ENCODE measurements at regions not wholly inside any gene's neighbourhood (a gene's known extent, or its start where the extent isn't known, plus 50 kb on each side); places are given as distances from the start of the nearest gene placed in this dataset.

DNA sequence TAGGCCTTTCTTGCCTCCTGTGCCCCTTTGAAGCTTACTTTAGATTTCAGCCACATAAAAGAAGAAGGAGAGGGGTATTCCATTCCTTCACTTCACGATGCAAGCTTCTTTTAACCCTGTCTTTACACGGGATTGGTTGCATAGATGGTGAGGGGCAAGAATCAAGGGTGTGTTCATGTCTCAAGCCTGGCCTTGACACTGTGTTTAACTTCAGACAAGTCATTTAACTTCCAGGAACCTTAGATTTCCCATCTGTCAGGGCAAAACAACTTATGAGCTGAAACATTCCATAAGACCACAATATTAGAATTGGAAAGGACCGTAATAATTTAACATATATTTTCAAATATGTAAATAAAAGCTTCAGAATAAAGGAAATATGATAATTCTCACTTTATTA is 344.5 kb downstream of the MFSD1 start:
- no peak for DNase-seq
- Histone ChIP-seq H3K9ac (ENCODE audit: extremely low read depth, low read length, poor library complexity, severe bottlenecking) (no peak overlapping the region), H3K27ac (ENCODE audit: low read depth, low read length) (no peak overlapping the region), H3K4me3 (ENCODE audit: low read length) (no peak overlapping the region), H3K36me3 (ENCODE audit: control insufficient read depth, insufficient read depth, low read length) (no peaks in the 10 kb centered on the region), H3K9me3 (ENCODE audit: control insufficient read depth, low read length) (no peaks in the 10 kb centered on the region), H3K27me3 (ENCODE audit: control insufficient read depth, insufficient read depth, low read length, poor library complexity, severe bottlenecking) (peaks cover 86% of the 10 kb centered on the region), H3K4me1 (ENCODE audit: control insufficient read depth, insufficient read depth, low read length) (peaks cover 6% of the 10 kb centered on the region)
- H3K4me3 Mint-ChIP-seq: no peak overlapping the region
- no peaks in the 10 kb centered on the region for H3K9me3 Mint-ChIP-seq
- 87% methylated on average over 2 of the region's 3 CpGs; no CpG with 5 or more reads in 1 of the 2 experiments for WGBS, 2 experiments (ENCODE audit: insufficient coverage in 1 of 2, insufficient read length in 1 of 2)
- peaks cover 81% of the 10 kb centered on the region for H3K27me3 Mint-ChIP-seq (ENCODE audit: insufficient read depth)
- TF ChIP-seq, protein P1, sequence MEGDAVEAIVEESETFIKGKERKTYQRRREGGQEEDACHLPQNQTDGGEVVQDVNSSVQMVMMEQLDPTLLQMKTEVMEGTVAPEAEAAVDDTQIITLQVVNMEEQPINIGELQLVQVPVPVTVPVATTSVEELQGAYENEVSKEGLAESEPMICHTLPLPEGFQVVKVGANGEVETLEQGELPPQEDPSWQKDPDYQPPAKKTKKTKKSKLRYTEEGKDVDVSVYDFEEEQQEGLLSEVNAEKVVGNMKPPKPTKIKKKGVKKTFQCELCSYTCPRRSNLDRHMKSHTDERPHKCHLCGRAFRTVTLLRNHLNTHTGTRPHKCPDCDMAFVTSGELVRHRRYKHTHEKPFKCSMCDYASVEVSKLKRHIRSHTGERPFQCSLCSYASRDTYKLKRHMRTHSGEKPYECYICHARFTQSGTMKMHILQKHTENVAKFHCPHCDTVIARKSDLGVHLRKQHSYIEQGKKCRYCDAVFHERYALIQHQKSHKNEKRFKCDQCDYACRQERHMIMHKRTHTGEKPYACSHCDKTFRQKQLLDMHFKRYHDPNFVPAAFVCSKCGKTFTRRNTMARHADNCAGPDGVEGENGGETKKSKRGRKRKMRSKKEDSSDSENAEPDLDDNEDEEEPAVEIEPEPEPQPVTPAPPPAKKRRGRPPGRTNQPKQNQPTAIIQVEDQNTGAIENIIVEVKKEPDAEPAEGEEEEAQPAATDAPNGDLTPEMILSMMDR (conservative IDR thresholded peaks at IDR 0.05): no peak
- H3K4me1 Mint-ChIP-seq: peaks cover 32% of the 10 kb centered on the region
- no peak overlapping the region for H3K27ac Mint-ChIP-seq
- H3K36me3 Mint-ChIP-seq (ENCODE audit: low read depth): no peaks in the 10 kb centered on the region

DNA sequence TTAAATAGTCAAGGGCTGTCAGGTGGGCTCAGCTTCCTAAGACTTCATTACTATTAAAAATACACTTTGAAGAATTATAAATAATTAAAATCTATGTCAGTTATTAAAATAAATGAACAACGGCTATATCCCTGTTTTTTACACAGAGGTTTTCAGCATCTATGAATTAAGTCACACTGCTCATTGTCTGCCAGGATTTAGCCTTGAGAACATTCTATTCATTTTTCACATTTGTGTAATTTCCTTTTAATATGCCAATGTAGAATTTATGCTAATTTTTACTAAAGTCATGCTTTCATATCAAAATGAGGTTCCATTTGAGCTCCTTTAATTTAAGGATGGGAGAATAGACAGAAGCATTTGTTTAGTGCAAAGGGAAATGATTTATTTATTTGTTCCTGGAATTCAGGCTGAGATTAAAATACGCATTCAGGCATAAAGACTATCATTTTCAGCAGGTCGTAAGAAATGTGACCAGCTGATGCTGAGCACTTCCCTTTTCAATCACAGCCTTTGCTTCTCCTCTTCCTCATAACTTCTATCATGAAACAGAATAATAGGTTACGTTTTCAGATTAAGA is 345.1 kb downstream of the MFSD1 start:
- no peak overlapping the region for H3K9ac ChIP-seq (ENCODE audit: extremely low read depth, low read length, poor library complexity, severe bottlenecking)
- Mint-ChIP-seq H3K27ac (no peak overlapping the region), H3K36me3 (ENCODE audit: low read depth) (no peaks in the 10 kb centered on the region), H3K27me3 (ENCODE audit: insufficient read depth) (peaks cover 84% of the 10 kb centered on the region), H3K4me1 (peaks cover 32% of the 10 kb centered on the region), H3K9me3 (no peaks in the 10 kb centered on the region), H3K4me3 (no peak overlapping the region)
- no peaks in the 10 kb centered on the region for H3K9me3 ChIP-seq (ENCODE audit: control insufficient read depth, low read length)
- 83 to 90% methylated on average over 2 to 4 of the region's 4 CpGs for WGBS, 2 experiments (ENCODE audit: insufficient coverage in 1 of 2, insufficient read length in 1 of 2)
- peaks cover 87% of the 10 kb centered on the region for H3K27me3 ChIP-seq (ENCODE audit: control insufficient read depth, insufficient read depth, low read length, poor library complexity, severe bottlenecking)
- H3K4me1 ChIP-seq (ENCODE audit: control insufficient read depth, insufficient read depth, low read length): peaks cover 5% of the 10 kb centered on the region
- no peak overlapping the region for H3K27ac ChIP-seq (ENCODE audit: low read depth, low read length)
- no peaks in the 10 kb centered on the region for H3K36me3 ChIP-seq (ENCODE audit: control insufficient read depth, insufficient read depth, low read length)
- H3K4me3 ChIP-seq (ENCODE audit: low read length): no peak overlapping the region
- DNase-seq: no peak
- TF ChIP-seq, protein P1 (conservative IDR thresholded peaks at IDR 0.05): no peak

DNA sequence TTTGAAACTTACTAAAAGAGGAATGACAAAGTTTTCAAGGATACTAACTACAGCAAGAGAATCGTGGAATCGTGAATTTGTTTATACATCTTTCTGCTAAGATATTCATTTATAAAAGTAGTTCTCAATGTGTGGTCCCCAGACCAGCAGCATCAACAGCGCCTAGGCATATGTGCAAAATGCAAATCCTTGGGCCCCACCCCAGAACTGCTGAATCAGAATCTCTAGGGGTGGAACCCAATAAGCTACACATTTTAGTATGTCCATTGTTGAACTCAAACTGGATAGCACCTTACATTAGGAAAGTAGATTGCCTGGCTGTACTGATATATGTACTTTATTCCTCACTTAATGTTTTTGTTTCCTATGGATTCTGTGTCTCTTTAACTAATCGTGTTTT is 346.0 kb downstream of the MFSD1 start:
- Histone ChIP-seq H3K9me3 (ENCODE audit: control insufficient read depth, low read length) (no peaks in the 10 kb centered on the region), H3K4me1 (ENCODE audit: control insufficient read depth, insufficient read depth, low read length) (peaks cover 4% of the 10 kb centered on the region), H3K9ac (ENCODE audit: extremely low read depth, low read length, poor library complexity, severe bottlenecking) (no peak overlapping the region), H3K4me3 (ENCODE audit: low read length) (no peak overlapping the region), H3K27ac (ENCODE audit: low read depth, low read length) (no peak overlapping the region), H3K27me3 (ENCODE audit: control insufficient read depth, insufficient read depth, low read length, poor library complexity, severe bottlenecking) (peaks cover 91% of the 10 kb centered on the region), H3K36me3 (ENCODE audit: control insufficient read depth, insufficient read depth, low read length) (no peaks in the 10 kb centered on the region)
- no peak for DNase-seq
- no peaks in the 10 kb centered on the region for H3K36me3 Mint-ChIP-seq (ENCODE audit: low read depth)
- TF ChIP-seq, protein P1 (conservative IDR thresholded peaks at IDR 0.05): no peak
- H3K4me3 Mint-ChIP-seq: no peak overlapping the region
- no peaks in the 10 kb centered on the region for H3K9me3 Mint-ChIP-seq
- H3K4me1 Mint-ChIP-seq: peaks cover 32% of the 10 kb centered on the region
- H3K27ac Mint-ChIP-seq: no peak overlapping the region
- H3K27me3 Mint-ChIP-seq (ENCODE audit: insufficient read depth): peaks cover 88% of the 10 kb centered on the region
- WGBS, 2 experiments (ENCODE audit: insufficient coverage in 1 of 2, insufficient read length in 1 of 2): 92 to 100% methylated on average over 3 to 4 of the region's 4 CpGs

All from endodermal cell (in vitro differentiated cells).